HG03521 (cell line): ENCODE measurements at regions not wholly inside any gene's neighbourhood (a gene's known extent, or its start where the extent isn't known, plus 50 kb on each side); places are given as distances from the start of the nearest gene placed in this dataset.

ENCODE experiments used
- ATAC-seq: cut with Tn5 transposase; IDR thresholded peaks from one replicate; pipeline ENCODE4 v1.9.1; 2021; ENCODE audit warnings: mild to moderate bottlenecking, moderate library complexity; ENCODE audit not compliant: unreplicated experiment

DNA sequence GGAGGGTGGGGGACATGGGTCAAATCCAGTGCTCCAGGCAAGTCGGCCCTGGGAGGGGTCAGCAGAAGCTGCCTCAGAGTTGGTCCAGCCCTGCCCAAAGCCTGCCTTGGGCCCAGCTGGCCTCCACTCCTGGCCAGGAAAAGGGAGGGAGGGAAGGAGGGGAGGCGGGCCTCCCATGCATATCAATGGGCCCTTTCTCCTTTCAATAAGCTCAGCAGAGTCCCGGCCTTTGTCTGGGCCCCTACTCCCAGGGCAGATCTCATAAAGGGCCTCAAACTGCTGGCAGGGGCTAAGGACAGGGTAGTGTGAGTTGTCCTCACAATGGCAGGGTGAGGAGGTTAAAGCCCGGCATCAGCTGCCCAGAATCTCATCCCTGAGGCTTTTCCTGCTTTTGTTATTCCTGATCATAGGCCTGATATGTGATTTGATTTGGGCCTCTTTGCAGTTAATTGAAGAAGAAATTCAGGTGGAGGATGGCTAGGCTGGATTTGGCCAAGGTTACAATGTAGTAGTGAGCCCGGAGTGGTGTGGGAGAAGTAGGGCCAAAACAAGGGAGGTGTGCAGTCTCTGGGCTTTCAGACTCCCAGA lies 121.1 kb upstream of the ATP6AP2 start:
- no peak for ATAC-seq

- ATAC-seq = no peak
These were observed 123.4 kb upstream of the ATP6AP2 start for GRCh38 chrX:40457406-40457805.

DNA sequence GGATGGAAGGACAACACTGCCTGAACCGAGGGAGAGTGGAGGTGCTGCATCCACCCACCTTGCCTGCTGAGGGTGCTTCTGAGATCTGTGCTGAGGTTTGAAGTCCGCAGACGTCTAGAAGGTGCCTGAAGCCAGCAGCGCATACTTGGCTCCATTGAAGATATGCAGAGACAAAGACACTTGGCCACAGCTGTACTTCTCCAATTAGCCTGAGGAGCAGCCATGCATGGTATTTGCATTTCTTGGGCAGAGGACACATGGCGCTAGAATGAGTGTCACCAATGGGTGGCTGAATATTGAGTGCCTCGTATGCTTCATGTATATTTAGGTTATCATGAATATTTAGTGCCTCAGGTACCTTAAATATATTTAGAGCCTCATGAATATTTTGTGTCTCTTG lies 128.7 kb upstream of the ATP6AP2 start:
- no peak for ATAC-seq

GRCh38 chrX:40449956-40450706 lies 130.6 kb upstream of the ATP6AP2 start:
- ATAC-seq = no peak

GRCh38 chrX:40449396-40449795 lies 131.4 kb upstream of the ATP6AP2 start:
- ATAC-seq = no peak

DNA sequence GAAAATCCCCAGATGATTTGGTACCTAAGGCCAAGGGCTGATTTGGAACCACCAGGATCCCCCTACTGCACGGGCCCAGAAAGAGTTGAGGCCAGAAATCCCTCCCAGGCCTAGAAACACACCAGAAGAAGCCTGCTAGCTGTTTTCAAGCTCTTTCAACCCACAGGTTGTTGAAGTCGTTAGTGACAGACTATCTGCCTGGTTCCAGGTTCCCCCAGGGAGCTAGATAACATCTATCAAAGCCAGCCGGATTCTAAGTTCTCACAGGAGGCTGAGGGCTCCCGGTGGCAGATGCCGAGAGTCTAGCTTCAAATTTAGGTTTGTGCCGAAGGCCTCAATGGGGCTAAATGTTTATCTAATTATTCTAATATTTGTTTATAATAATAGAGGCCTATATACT lies 132.0 kb upstream of the ATP6AP2 start:
- no peak for ATAC-seq

- no peak for ATAC-seq
These were observed 133.8 kb upstream of the ATP6AP2 start for GRCh38 chrX:40446921-40447320.

DNA sequence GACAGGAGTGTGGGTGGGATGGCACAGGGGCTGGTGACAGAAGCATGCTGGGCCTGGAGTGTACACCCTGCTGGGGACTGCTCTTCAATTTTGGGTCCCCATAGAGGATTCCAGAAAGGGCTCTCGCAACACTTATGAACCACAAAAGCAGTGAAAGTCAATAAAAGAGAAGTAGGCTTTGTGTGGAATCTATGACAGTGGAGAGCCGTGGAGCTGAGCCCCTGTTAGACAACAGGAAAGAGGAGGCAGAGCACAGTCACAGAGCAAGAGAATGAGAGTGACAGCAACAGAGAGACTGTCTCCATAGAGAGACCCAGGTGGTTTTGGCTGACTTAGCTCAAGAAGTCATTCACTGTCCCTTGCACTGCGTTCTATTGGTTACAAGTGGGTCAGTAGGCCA lies 135.1 kb upstream of the ATP6AP2 start:
- no peak for ATAC-seq

DNA sequence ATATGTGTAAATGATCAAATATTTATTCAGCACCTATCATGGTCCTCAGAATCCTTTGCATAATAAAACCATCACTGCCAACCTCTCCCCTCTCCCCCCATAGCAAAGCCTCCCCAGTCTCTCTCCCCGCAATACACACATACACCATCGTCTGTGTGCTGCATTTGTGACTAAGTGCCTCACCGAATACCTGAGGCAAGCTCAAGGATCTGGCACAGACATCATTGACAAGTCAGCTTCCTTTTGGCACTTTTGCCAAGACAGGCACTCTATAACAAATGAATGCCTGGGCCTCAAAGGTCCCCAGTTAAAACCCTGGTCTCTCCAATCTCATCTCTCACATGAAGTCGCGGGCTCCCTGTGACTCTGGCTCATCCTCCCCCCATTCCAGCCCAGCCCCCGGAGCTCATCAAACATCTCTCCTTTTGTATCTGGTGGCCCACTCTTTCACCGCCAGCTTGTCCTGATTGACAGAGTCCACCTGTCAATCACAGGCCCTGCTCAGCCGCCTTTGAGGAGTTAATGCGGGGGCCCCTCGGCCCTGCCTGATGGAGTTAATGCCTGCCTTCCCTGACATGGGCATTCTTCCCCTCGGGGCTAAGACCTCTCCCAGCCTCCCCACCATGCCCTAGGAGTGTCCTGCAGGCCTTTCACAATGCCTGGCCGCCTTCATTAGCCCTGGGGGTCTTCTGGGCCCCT lies 135.8 kb upstream of the ATP6AP2 start:
- ATAC-seq = no peak

DNA sequence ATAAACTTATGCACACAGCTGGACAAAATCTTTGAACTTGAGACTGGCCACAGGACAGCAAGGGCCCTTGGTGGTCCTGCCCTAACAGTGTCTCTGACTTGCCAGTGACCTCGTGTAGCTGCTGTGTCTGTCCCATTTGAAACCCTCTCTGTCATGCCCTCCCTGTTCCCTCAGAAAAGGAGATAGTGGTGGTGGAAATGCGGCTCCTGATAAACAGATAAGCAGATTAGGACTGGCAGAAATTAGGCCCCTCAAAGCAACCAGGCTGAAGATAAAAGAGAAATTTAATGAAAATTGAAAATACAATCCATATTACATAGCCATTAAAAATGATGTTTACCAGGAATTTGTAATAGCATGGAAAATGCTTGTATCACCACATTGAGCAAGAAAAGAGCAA lies 136.6 kb upstream of the ATP6AP2 start:
- no peak for ATAC-seq

DNA sequence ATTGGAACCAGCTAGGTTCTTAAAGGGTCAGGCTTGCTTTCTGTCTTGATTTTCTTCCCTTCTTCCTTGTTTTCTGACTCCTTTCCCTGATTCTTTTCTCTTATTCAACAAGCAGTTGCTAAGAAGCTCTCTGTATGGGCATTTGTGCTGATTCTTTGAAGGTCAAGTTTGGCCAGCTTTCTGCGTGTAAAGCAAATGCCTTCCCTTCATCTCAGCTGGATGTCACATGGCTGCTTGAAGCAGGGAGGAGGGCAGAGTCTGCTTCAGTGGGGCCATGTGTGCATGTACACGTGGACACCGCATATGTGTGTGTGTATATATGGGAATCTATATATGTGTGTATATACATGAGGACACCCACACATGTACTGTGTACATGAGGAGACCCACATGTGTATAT lies 139.9 kb upstream of the ATP6AP2 start:
- no peak for ATAC-seq

DNA sequence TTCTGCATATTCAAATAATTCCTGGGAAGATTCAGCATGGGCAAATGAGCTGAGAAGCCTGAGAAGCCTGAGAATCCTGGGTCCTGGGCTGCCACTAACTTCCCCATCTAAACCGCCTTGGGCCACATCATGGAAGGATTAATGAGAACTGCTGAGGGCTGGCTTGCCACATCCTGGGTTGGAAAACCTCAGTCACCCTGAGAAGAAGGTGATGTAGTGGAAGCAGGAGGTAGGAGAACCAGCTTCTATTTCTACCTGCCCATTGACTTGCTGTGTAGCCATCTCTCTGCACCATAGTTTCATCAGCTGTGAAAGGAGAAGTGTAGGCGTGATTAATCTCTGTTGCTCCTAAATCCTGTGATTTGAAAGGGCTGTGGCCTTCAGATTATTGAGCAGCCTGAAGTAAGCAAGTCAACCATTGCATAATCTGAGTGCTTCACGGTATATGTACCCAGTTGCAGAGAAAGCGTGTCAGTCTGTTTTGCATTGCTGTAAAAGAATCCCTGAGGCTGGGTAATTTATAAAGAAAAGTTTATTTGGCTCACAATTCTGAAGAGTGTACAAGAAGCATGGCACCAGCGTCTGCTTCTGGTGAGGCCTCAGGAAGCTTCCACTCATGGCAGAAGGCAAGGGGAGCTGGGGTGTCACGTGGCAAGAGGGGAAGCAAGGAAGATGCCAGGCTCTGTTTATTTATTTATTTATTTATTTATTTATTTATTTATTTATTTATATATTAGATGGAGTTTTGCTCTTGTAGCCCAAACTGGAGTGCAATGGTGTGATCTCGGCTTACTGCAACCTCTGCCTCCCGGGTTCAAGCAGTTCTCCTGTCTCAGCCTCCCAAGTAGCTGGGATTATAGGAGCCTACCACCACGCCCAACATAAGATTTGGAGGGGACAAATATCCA lies 140.9 kb upstream of the ATP6AP2 start:
- ATAC-seq = no peak

DNA sequence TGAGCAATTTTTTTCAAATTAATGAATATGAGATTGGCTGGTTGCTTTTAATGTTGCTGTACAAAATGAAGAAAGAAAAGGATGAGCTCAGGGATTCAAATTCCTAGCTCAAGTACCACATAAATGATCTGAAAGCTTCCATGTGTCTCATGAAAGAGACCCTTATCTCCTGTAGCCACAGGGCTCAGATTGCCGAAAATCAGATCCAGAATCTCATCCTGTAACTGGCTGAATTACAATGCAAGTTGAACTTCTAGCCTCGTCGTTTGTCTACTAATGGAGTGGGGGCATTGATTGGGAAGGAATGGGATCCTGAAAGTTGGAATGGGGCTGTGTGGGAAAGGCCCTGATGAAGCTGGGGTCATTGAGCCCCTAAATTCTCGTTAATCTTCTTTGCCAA lies 143.4 kb upstream of the ATP6AP2 start:
- ATAC-seq = no peak

DNA sequence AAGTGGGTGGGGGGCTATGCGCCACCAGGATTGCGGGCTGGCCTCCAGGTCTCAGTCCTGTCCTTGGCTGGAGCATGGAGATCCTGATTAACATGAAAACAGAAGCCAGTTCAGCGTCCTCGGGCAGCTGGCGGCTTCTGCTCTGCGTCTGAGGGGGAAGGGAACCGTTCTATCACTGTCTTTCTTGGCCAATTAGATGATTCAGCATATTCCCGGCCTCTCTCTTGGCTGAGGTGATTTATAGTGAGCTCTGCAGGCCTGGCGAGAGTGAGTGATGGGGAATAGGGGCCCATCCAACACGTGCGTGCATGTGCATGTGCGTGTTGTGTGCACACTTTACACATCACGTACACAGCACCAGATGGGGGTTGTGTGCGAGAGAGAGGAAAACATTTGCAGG lies 145.8 kb upstream of the ATP6AP2 start:
- ATAC-seq = no peak

- ATAC-seq = no peak
These were observed 146.3 kb upstream of the ATP6AP2 start for GRCh38 chrX:40434443-40434842.

GRCh38 chrX:40433160-40433559 lies 147.6 kb upstream of the ATP6AP2 start:
- no peak for ATAC-seq

- ATAC-seq = no peak
These were observed 156.5 kb upstream of the ATP6AP2 start for GRCh38 chrX:40424259-40424658.

GRCh38 chrX:40423299-40423698 lies 157.5 kb upstream of the ATP6AP2 start:
- ATAC-seq = no peak

GRCh38 chrX:40422021-40422420 lies 158.7 kb upstream of the ATP6AP2 start:
- ATAC-seq = no peak

GRCh38 chrX:40420899-40421729 lies 159.7 kb upstream of the ATP6AP2 start:
- no peak for ATAC-seq
